Chondrocyte (in vitro differentiated cells): ENCODE measurements at regions not wholly inside any gene's neighbourhood (a gene's known extent, or its start where the extent isn't known, plus 50 kb on each side); places are given as distances from the start of the nearest gene placed in this dataset.

Experiments used
- DNase-seq: peaks from one replicate; pipeline ENCODE4 v3.0.0; 2021; ENCODE audit warnings: mixed read lengths, low spot score
- H3K27ac Mint-ChIP-seq: one replicate; pipeline ENCODE4 v1.8.0; 2021; ENCODE audit warnings: mild to moderate bottlenecking, moderate library complexity, mixed read lengths; ENCODE audit not compliant: unreplicated experiment
- H3K27me3 Mint-ChIP-seq: 2 replicates; pipeline ENCODE4 v1.8.0; 2021; ENCODE audit warnings: low read depth, mixed read lengths
- H3K36me3 Mint-ChIP-seq: 2 replicates; pipeline ENCODE4 v1.8.0; 2021; ENCODE audit warnings: low read depth, mixed read lengths
- H3K4me1 Mint-ChIP-seq: 2 replicates; pipeline ENCODE4 v1.8.0; 2021; ENCODE audit warnings: low read depth, mild to moderate bottlenecking, mixed read lengths
- H3K4me3 Mint-ChIP-seq: one replicate; pipeline ENCODE4 v1.8.0; 2021; ENCODE audit warnings: mild to moderate bottlenecking, moderate library complexity, mixed read lengths; ENCODE audit not compliant: unreplicated experiment
- H3K9me3 Mint-ChIP-seq: 2 replicates; pipeline ENCODE4 v1.8.0; 2021; ENCODE audit warnings: low read depth, mixed read lengths
- CTCF ChIP-seq: fragments of 200-600 bp; sonication (generic); IDR thresholded peaks from 2 replicates; pipeline ENCODE4 v1.5.0; 2021; ENCODE audit warnings: antibody characterized with exemption, mild to moderate bottlenecking, moderate library complexity

- no peak for DNase-seq
- H3K27ac Mint-ChIP-seq = no peak overlapping the region
- peaks cover 10% of the 10 kb centered on the region for H3K36me3 Mint-ChIP-seq
- H3K27me3 Mint-ChIP-seq = no peaks in the 10 kb centered on the region
- TF ChIP-seq CTCF = no peak
- no peak overlapping the region for H3K4me3 Mint-ChIP-seq
- H3K4me1 Mint-ChIP-seq = peaks cover 34% of the 10 kb centered on the region
- no peaks in the 10 kb centered on the region for H3K9me3 Mint-ChIP-seq
These were observed 61.7 kb downstream of the TET3 start for GRCh38 chr2:74046441-74046840.

- H3K4me3 Mint-ChIP-seq = no peak overlapping the region
- no peak for TF ChIP-seq CTCF
- no peak for DNase-seq
- peaks cover 10% of the 10 kb centered on the region for H3K36me3 Mint-ChIP-seq
- H3K27me3 Mint-ChIP-seq = no peaks in the 10 kb centered on the region
- peaks cover 34% of the 10 kb centered on the region for H3K4me1 Mint-ChIP-seq
- H3K27ac Mint-ChIP-seq = no peak overlapping the region
- H3K9me3 Mint-ChIP-seq = no peaks in the 10 kb centered on the region
These were observed 62.4 kb downstream of the TET3 start for GRCh38 chr2:74047152-74047551.

GRCh38 chr2:74048147-74048546, 63.4 kb downstream of the TET3 start:
- no peak overlapping the region for H3K4me3 Mint-ChIP-seq
- no peaks in the 10 kb centered on the region for H3K27me3 Mint-ChIP-seq
- no peak overlapping the region for H3K27ac Mint-ChIP-seq
- no peaks in the 10 kb centered on the region for H3K9me3 Mint-ChIP-seq
- peaks cover 10% of the 10 kb centered on the region for H3K36me3 Mint-ChIP-seq
- no peak for TF ChIP-seq CTCF
- peaks cover 29% of the 10 kb centered on the region for H3K4me1 Mint-ChIP-seq
- DNase-seq = no peak

GRCh38 chr2:74048843-74049519, 64.3 kb downstream of the TET3 start:
- TF ChIP-seq CTCF = no peak

GRCh38 chr2:74050151-74050550, 65.4 kb downstream of the TET3 start:
- peaks cover 22% of the 10 kb centered on the region for H3K4me1 Mint-ChIP-seq
- H3K4me3 Mint-ChIP-seq = no peak overlapping the region
- no peak for DNase-seq

More at GRCh38 chr2:74048843-74049519, 64.3 kb downstream of the TET3 start:
- Mint-ChIP-seq H3K9me3 (no peaks in the 10 kb centered on the region), H3K36me3 (peaks cover 10% of the 10 kb centered on the region), H3K4me3 (no peak overlapping the region), H3K27ac (no peak overlapping the region), H3K4me1 (peaks cover 31% of the 10 kb centered on the region), H3K27me3 (no peaks in the 10 kb centered on the region)
- DNase-seq = no peak

More at GRCh38 chr2:74050151-74050550, 65.4 kb downstream of the TET3 start:
- Mint-ChIP-seq H3K27me3 (no peaks in the 10 kb centered on the region), H3K27ac (no peak overlapping the region), H3K36me3 (peaks cover 10% of the 10 kb centered on the region), H3K9me3 (no peaks in the 10 kb centered on the region)
- TF ChIP-seq CTCF = no peak
